GM18517 (cell line): ENCODE measurements at regions not wholly inside any gene's neighbourhood (a gene's known extent, or its start where the extent isn't known, plus 50 kb on each side); places are given as distances from the start of the nearest gene placed in this dataset.

Source experiments
- ATAC-seq: cut with Tn5 transposase; IDR thresholded peaks from one replicate; pipeline ENCODE4 v1.9.1; 2021; ENCODE audit warnings: mild to moderate bottlenecking, moderate library complexity; ENCODE audit not compliant: unreplicated experiment

- no peak for ATAC-seq
These were observed 50.3 kb upstream of the MACC1 start for GRCh38 chr7:20267482-20267881.

GRCh38 chr7:20268824-20269223 is 51.6 kb upstream of the MACC1 start:
- ATAC-seq = no peak

- ATAC-seq = no peak
These were observed 52.5 kb upstream of the MACC1 start for GRCh38 chr7:20269726-20270125.

- no peak for ATAC-seq
These were observed 53.2 kb upstream of the MACC1 start for GRCh38 chr7:20270371-20270770.

GRCh38 chr7:20270867-20271266 is 53.7 kb upstream of the MACC1 start:
- peak; percentile 96 for ATAC-seq

GRCh38 chr7:20275637-20276036 is 55.1 kb upstream of the ITGB8 start:
- no peak for ATAC-seq

GRCh38 chr7:20276705-20277472 is 53.8 kb upstream of the ITGB8 start:
- no peak for ATAC-seq

- ATAC-seq = no peak
These were observed 50.7 kb upstream of the ITGB8 start for GRCh38 chr7:20279979-20280378.

GRCh38 chr7:20280475-20281351 is 50.0 kb upstream of the ITGB8 start:
- ATAC-seq = no peak
